ENCODE measurements at regions not wholly inside any gene's neighbourhood (a gene's known extent, or its start where the extent isn't known, plus 50 kb on each side); places are given as distances from the start of the nearest gene placed in this dataset.

DNA sequence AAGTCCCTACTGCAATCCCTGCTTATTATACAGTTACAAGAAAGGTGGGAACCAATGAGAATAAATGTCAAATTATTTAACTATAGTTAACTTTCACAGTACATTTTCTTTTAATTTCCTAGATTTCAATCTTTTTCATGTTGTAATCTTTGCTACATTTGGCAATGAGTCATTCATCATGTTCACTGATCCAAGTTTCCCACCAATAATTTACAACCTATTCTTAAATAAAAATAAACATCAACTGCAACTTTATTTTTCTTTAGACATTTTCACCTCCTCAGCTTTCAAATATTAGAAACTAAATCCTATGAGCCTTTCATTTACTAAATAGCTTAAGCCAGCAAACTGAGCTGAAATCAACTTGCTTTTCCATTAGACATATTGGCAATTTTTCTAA is 541.3 kb upstream of the BTBD3 start:
- Histone ChIP-seq H3K36me3 (ENCODE audit: insufficient read depth) (no peaks in the 10 kb centered on the region), H3K9me2 (ENCODE audit: insufficient read depth) (peaks cover 17% of the 10 kb centered on the region), H3K4me2 (no peak overlapping the region), H4K20me1 (replicated peaks; ENCODE audit: insufficient read depth) (no peaks in the 10 kb centered on the region), H2AFZ (no peak overlapping the region), H3K4me1 (ENCODE audit: insufficient read depth) (peaks cover 26% of the 10 kb centered on the region), H3F3A (replicated peaks; ENCODE audit: low read depth) (no peaks in the 10 kb centered on the region), H3K27ac (ENCODE audit: low read depth) (no peak overlapping the region), H3K4me3 (no peak overlapping the region), H3K79me2 (replicated peaks; ENCODE audit: insufficient read depth) (no peaks in the 10 kb centered on the region), H3K27me3 (ENCODE audit: insufficient read depth) (no peaks in the 10 kb centered on the region)
- Mint-ChIP-seq H3K27ac (no peak overlapping the region), H3K36me3 (ENCODE audit: low read depth) (peaks cover 4% of the 10 kb centered on the region; the same call in 1 of the 3 replicates), H3K4me1 (peaks cover 31% of the 10 kb centered on the region), H3K9me3 (peaks cover 12% of the 10 kb centered on the region; the same call in 2 of the 3 replicates), H3K4me3 (no peak overlapping the region), H3K27me3 (ENCODE audit: insufficient read depth, low read depth, poor library complexity) (peaks cover 7% of the 10 kb centered on the region)
- TF ChIP-seq, protein P1, sequence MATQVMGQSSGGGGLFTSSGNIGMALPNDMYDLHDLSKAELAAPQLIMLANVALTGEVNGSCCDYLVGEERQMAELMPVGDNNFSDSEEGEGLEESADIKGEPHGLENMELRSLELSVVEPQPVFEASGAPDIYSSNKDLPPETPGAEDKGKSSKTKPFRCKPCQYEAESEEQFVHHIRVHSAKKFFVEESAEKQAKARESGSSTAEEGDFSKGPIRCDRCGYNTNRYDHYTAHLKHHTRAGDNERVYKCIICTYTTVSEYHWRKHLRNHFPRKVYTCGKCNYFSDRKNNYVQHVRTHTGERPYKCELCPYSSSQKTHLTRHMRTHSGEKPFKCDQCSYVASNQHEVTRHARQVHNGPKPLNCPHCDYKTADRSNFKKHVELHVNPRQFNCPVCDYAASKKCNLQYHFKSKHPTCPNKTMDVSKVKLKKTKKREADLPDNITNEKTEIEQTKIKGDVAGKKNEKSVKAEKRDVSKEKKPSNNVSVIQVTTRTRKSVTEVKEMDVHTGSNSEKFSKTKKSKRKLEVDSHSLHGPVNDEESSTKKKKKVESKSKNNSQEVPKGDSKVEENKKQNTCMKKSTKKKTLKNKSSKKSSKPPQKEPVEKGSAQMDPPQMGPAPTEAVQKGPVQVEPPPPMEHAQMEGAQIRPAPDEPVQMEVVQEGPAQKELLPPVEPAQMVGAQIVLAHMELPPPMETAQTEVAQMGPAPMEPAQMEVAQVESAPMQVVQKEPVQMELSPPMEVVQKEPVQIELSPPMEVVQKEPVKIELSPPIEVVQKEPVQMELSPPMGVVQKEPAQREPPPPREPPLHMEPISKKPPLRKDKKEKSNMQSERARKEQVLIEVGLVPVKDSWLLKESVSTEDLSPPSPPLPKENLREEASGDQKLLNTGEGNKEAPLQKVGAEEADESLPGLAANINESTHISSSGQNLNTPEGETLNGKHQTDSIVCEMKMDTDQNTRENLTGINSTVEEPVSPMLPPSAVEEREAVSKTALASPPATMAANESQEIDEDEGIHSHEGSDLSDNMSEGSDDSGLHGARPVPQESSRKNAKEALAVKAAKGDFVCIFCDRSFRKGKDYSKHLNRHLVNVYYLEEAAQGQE (IDR thresholded peaks at IDR 0.05; ENCODE audit: unreplicated experiment): no peak
- TF ChIP-seq CTCF (conservative IDR thresholded peaks at IDR 0.05; ENCODE audit: low read depth in 2 of 2): no peak
- no peak for TF ChIP-seq STAT1 (IDR thresholded peaks at IDR 0.05; ENCODE audit: unreplicated experiment)
- no peak for ATAC-seq
- DNase-seq (ENCODE audit: low spot score): no peak

- H3K4me2 ChIP-seq: no peak overlapping the region
- DNase-seq (ENCODE audit: low spot score): no peak
- TF ChIP-seq EZH2 (IDR thresholded peaks at IDR 0.05; ENCODE audit: low read depth, unreplicated experiment): no peak
- TF ChIP-seq CREB1 (CRISPR knock-in tag; IDR thresholded peaks at IDR 0.05; ENCODE audit: low read depth): no peak
- TF ChIP-seq ZNF114 (CRISPR knock-in tag; IDR thresholded peaks at IDR 0.05): no peak
- TF ChIP-seq ZNF331 (CRISPR knock-in tag; IDR thresholded peaks at IDR 0.05; ENCODE audit: low read depth): no peak
- TF ChIP-seq NANOG (IDR thresholded peaks at IDR 0.05; ENCODE audit: borderline replicate concordance): no peak
- TF ChIP-seq CTCF (conservative IDR thresholded peaks at IDR 0.05; ENCODE audit: low read depth in 2 of 2): no peak
- TF ChIP-seq, protein P1 (IDR thresholded peaks at IDR 0.05; ENCODE audit: unreplicated experiment): no peak
- TF ChIP-seq, protein P2, sequence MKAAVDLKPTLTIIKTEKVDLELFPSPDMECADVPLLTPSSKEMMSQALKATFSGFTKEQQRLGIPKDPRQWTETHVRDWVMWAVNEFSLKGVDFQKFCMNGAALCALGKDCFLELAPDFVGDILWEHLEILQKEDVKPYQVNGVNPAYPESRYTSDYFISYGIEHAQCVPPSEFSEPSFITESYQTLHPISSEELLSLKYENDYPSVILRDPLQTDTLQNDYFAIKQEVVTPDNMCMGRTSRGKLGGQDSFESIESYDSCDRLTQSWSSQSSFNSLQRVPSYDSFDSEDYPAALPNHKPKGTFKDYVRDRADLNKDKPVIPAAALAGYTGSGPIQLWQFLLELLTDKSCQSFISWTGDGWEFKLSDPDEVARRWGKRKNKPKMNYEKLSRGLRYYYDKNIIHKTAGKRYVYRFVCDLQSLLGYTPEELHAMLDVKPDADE (IDR thresholded peaks at IDR 0.05): no peak
- no peak for TF ChIP-seq EZH2phosphoT487 (IDR thresholded peaks at IDR 0.05; ENCODE audit: unreplicated experiment)
- TF ChIP-seq POLR2AphosphoS5 (IDR thresholded peaks at IDR 0.05; ENCODE audit: low read depth): no peak
- TF ChIP-seq STAT1 (IDR thresholded peaks at IDR 0.05; ENCODE audit: unreplicated experiment): no peak
Measured at GRCh38 chr20:11376998-11377397, 540.7 kb upstream of the BTBD3 start.

More at GRCh38 chr20:11376998-11377397, 540.7 kb upstream of the BTBD3 start:
- H3K27me3 ChIP-seq (ENCODE audit: insufficient read depth): no peaks in the 10 kb centered on the region
- no peaks in the 10 kb centered on the region for H3K79me2 ChIP-seq (replicated peaks; ENCODE audit: insufficient read depth)
- H3K27me3 Mint-ChIP-seq (ENCODE audit: insufficient read depth, low read depth, poor library complexity): peaks cover 10% of the 10 kb centered on the region
- H3K27ac ChIP-seq (ENCODE audit: low read depth): no peak overlapping the region
- peaks cover 10% of the 10 kb centered on the region; the same call in 2 of the 3 replicates for H3K36me3 Mint-ChIP-seq (ENCODE audit: low read depth)
- H3K9me3 Mint-ChIP-seq: peaks cover 16% of the 10 kb centered on the region; the same call in 2 of the 3 replicates
- peaks cover 26% of the 10 kb centered on the region for H3K4me1 ChIP-seq (ENCODE audit: insufficient read depth)
- peaks cover 17% of the 10 kb centered on the region for H3K9me2 ChIP-seq (ENCODE audit: insufficient read depth)
- H2AFZ ChIP-seq: no peak overlapping the region
- no peak overlapping the region for H3K27ac Mint-ChIP-seq
- H3K4me3 ChIP-seq: no peak overlapping the region
- ATAC-seq: no peak
- H3K36me3 ChIP-seq (ENCODE audit: insufficient read depth): no peaks in the 10 kb centered on the region
- H3K4me3 Mint-ChIP-seq: no peak overlapping the region
- no peaks in the 10 kb centered on the region for H3F3A ChIP-seq (replicated peaks; ENCODE audit: low read depth)
- no peaks in the 10 kb centered on the region for H4K20me1 ChIP-seq (replicated peaks; ENCODE audit: insufficient read depth)
- H3K4me1 Mint-ChIP-seq: peaks cover 31% of the 10 kb centered on the region

All from GM23338 (cell line).